ENCODE measurements at regions not wholly inside any gene's neighbourhood (a gene's known extent, or its start where the extent isn't known, plus 50 kb on each side); places are given as distances from the start of the nearest gene placed in this dataset.

DNA sequence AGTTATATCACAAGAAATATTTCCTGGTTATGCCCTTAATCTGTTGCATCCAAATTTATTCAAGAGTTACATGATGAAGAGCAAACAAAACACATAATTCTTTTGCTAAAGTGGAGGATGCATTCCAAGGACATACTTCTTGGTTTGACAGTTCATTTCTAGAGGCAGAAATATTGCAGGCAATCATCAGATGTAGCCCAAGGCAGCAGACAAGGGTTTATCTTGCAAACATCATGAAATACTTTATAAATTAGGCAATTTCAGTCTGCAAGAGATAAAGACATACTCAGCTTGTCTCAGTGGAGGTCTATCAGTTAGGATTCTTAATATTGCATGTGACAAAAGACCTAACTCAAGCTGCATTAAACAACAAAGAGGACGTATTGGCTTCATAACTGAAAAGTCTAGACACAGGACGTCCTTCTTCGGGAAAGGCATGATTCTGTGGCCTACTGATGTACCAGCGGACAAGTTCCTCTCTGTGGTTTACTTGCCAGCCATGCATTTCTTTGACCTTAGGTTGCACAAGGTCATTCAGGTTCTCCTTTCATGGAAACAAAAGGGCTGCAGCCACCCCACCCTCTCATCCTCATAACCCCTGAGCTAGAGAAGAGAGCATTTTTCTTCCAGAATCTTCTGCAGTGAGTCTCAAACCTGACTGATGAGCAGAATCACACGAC lies 204.1 kb downstream of the KATNAL1 start:
- no peak overlapping the region for H3K4ac ChIP-seq (replicated peaks; ENCODE audit: insufficient read length, low read depth, low read length)
- no peak overlapping the region for H2BK12ac ChIP-seq (ENCODE audit: low read depth, low read length)
- no peaks in the 10 kb centered on the region for H3K23me2 ChIP-seq (ENCODE audit: low read depth, low read length)
- H3K18ac ChIP-seq (ENCODE audit: extremely low read depth, low read length), result no peak overlapping the region
- H3K56ac ChIP-seq (replicated peaks; ENCODE audit: insufficient read length, low read depth, low read length), result no peak overlapping the region
- FAIRE-seq (no peak), DNase-seq (ENCODE audit: low read depth in 1 of 2, low spot score in 2 of 2) (no peak)
- no peak overlapping the region for H2BK20ac ChIP-seq (ENCODE audit: low read length)
- H3K9me3 ChIP-seq (ENCODE audit: insufficient read depth in 2 of 2, low read depth in 1 of 2, low read length in 1 of 2), result no peaks in the 10 kb centered on the region
- H3K27me3 ChIP-seq (replicated peaks in 1 of 4; ENCODE audit: control insufficient read depth in 3 of 4, extremely low read depth in 1 of 4, insufficient read depth in 3 of 4, low read length in 3 of 4), result no peaks in the 10 kb centered on the region
- no peak overlapping the region for H2AFZ ChIP-seq (ENCODE audit: low read length)
- no peaks in the 10 kb centered on the region for H3K79me2 ChIP-seq (ENCODE audit: control insufficient read depth in 1 of 2, insufficient read depth in 2 of 2, low read length in 2 of 2)
- no peaks in the 10 kb centered on the region for H4K20me1 ChIP-seq (replicated peaks in 1 of 2; ENCODE audit: control insufficient read depth in 1 of 2, insufficient read depth in 2 of 2, low read length in 2 of 2)
- H3K23ac ChIP-seq (ENCODE audit: insufficient read length), result no peak overlapping the region
- no peak overlapping the region for H4K5ac ChIP-seq (ENCODE audit: insufficient read length, low read depth, low read length)
- no peak overlapping the region for H2BK5ac ChIP-seq (ENCODE audit: low read depth, low read length)
- no peaks in the 10 kb centered on the region for H3K36me3 ChIP-seq (ENCODE audit: control insufficient read depth in 2 of 4, insufficient read depth in 4 of 4, low read length in 3 of 4)
- peaks cover 0 to 2% (median 0%) of the 10 kb centered on the region in 4 experiments; a peak in 1 of 7 replicates for H3K4me1 ChIP-seq (replicated peaks in 1 of 4; ENCODE audit: control insufficient read depth in 3 of 4, insufficient read depth in 4 of 4, low read length in 3 of 4)
- H3K79me1 ChIP-seq (ENCODE audit: low read depth, low read length), result no peaks in the 10 kb centered on the region
- no peak overlapping the region for H3K14ac ChIP-seq (ENCODE audit: insufficient read length)
- no peak overlapping the region for H4K91ac ChIP-seq (replicated peaks; ENCODE audit: insufficient read length, low read length)
- no peak overlapping the region for H3K9ac ChIP-seq (replicated peaks in 1 of 4; ENCODE audit: extremely low read depth in 1 of 4, low read depth in 3 of 4, low read length in 3 of 4)
- no peak overlapping the region for H3K4me2 ChIP-seq (ENCODE audit: insufficient read depth in 1 of 2, low read depth in 2 of 2, low read length in 2 of 2)
- CTCF ChIA-PET (ENCODE audit: partially characterized antibody), result interaction anchor here (1.0 to 1.9 kb wide), 5 partner anchors 8 to 375 kb away, joined by 3 to 4 read pairs (median 3); no protein-coding TSS in a partner anchor
- POLR2A ChIA-PET (ENCODE audit: partially characterized antibody), result no interaction called here
- no peak overlapping the region for H3K4me3 ChIP-seq (ENCODE audit: extremely low read depth in 1 of 4, insufficient read depth in 2 of 4, low read depth in 3 of 4, low read length in 4 of 4)
- 85% methylated on average over 5 of the region's 5 CpGs; no CpG with 5 or more reads in 1 of the 2 experiments for WGBS, 2 experiments (ENCODE audit: extremely low coverage in 1 of 2, insufficient coverage in 1 of 2, insufficient read length in 1 of 2, insufficient replicate concordance in 2 of 2, low coverage in 1 of 2, low lambda C conversion rate in 2 of 2, missing lambda C conversion rate in 1 of 2)
- no peak overlapping the region for H2BK120ac ChIP-seq (replicated peaks; ENCODE audit: low read depth, low read length)
- no peak overlapping the region for H2AK5ac ChIP-seq (ENCODE audit: low read depth, low read length)
- H2BK15ac ChIP-seq (ENCODE audit: low read length), result no peak overlapping the region
- no peak for TF ChIP-seq TAF1 (IDR thresholded peaks at IDR 0.05; ENCODE audit: low read depth, low read length)
- no peak overlapping the region for H4K8ac ChIP-seq (ENCODE audit: extremely low read depth, insufficient read depth, low read length)
- no peak overlapping the region for H3K27ac ChIP-seq (ENCODE audit: low read depth, low read length)
